IMR-90 (cell line): ENCODE measurements at regions not wholly inside any gene's neighbourhood (a gene's known extent, or its start where the extent isn't known, plus 50 kb on each side); places are given as distances from the start of the nearest gene placed in this dataset.

Experiments
- ATAC-seq: fragments of 200-7000 bp; cut with Tn5 transposase; 2 replicates; pipeline ENCODE4 v1.9.1; 2020; ENCODE audit warnings: low read depth, mild to moderate bottlenecking, moderate library complexity
- BruUV-seq: library from RNA; stranded (reverse); fragments of 400-500 nt; replicated peaks from 2 replicates; lab custom pipeline; 2021; lab: Mats Ljungman, UMichigan
- CTCF ChIA-PET: fragments of 300-600 bp; formaldehyde crosslinking; extraction: SDS; loops from one replicate; lab custom pipeline; 2021; ENCODE audit warnings: antibody characterized with exemption; lab: Yijun Ruan, JAX
- POLR2A ChIA-PET: fragments of 300-600 bp; sonication (Branson Sonifier 250); formaldehyde crosslinking; loops from one replicate; lab custom pipeline; 2022; ENCODE audit warnings: antibody characterized with exemption; ENCODE audit not compliant: unreplicated experiment; lab: Charles Lee
- DNase-seq: peaks from one replicate; pipeline ENCODE4 v3.0.0; 2013
- H2AFZ ChIP-seq: replicated peaks from 2 replicates; pipeline ENCODE3; 2013; ENCODE audit warnings: low read length, mild to moderate bottlenecking; ENCODE audit not compliant: poor library complexity
- H2AK5ac ChIP-seq: 2 replicates; pipeline ENCODE4 v1.6.1; 2013; ENCODE audit warnings: low read depth, low read length, inconsistent platforms
- H2AK9ac ChIP-seq: replicated peaks from 2 replicates; pipeline ENCODE3; 2013; ENCODE audit warnings: mild to moderate bottlenecking, low read depth, low read length, moderate library complexity; ENCODE audit not compliant: poor library complexity
- H2BK120ac ChIP-seq: 2 replicates; pipeline ENCODE4 v1.6.1; 2013; ENCODE audit warnings: low read depth, low read length, inconsistent platforms
- H2BK15ac ChIP-seq: 3 replicates; pipeline ENCODE4 v1.6.1; 2013; ENCODE audit warnings: low read depth, low read length, inconsistent platforms
- H2BK20ac ChIP-seq: 2 replicates; pipeline ENCODE4 v1.6.1; 2013; ENCODE audit warnings: low read depth, mild to moderate bottlenecking, inconsistent platforms, low read length, moderate library complexity
- H2BK5ac ChIP-seq: 2 replicates; pipeline ENCODE4 v1.6.1; 2013; ENCODE audit warnings: mild to moderate bottlenecking, low read depth, low read length, inconsistent platforms; ENCODE audit not compliant: poor library complexity, severe bottlenecking
- H3K14ac ChIP-seq: replicated peaks from 2 replicates; pipeline ENCODE4 v1.6.1; 2013; ENCODE audit warnings: low read depth, low read length, inconsistent platforms
- H3K18ac ChIP-seq: 2 replicates; pipeline ENCODE4 v1.6.1; 2013; ENCODE audit warnings: low read depth, low read length, control low read depth
- H3K23ac ChIP-seq: 2 replicates; pipeline ENCODE4 v1.6.1; 2013; ENCODE audit warnings: low read depth, low read length, inconsistent platforms
- H3K27ac ChIP-seq: 2 replicates; pipeline ENCODE4 v1.5.1; 2013; ENCODE audit warnings: mild to moderate bottlenecking, control low read depth, low read length; ENCODE audit not compliant: insufficient read depth
- H3K27me3 ChIP-seq: 2 replicates; pipeline ENCODE4 v1.6.1; 2013; ENCODE audit warnings: low read length; ENCODE audit not compliant: control insufficient read depth, insufficient read depth
- H3K36me3 ChIP-seq: 2 replicates; pipeline ENCODE4 v1.6.1; 2013; ENCODE audit warnings: low read length, mixed read lengths; ENCODE audit not compliant: control insufficient read depth, insufficient read depth
- H3K4ac ChIP-seq: 2 replicates; pipeline ENCODE4 v1.6.1; 2013; ENCODE audit warnings: low read depth, low read length, inconsistent platforms
- H3K4me1 ChIP-seq: 2 replicates; pipeline ENCODE4 v1.6.1; 2013; ENCODE audit warnings: low read length, mixed read lengths; ENCODE audit not compliant: control insufficient read depth, insufficient read depth
- H3K4me2 ChIP-seq: 2 replicates; pipeline ENCODE4 v1.6.1; 2013; ENCODE audit warnings: low read depth, mild to moderate bottlenecking, control low read depth, low read length, moderate library complexity
- H3K4me3 ChIP-seq: 2 replicates; pipeline ENCODE4 v1.5.1; 2013; ENCODE audit warnings: low read depth, mild to moderate bottlenecking, control low read depth, low read length, moderate library complexity; ENCODE audit not compliant: insufficient read depth
- H3K56ac ChIP-seq: 2 replicates; pipeline ENCODE4 v1.6.1; 2013; ENCODE audit warnings: low read length, inconsistent platforms; ENCODE audit not compliant: insufficient read depth; ENCODE audit errors: extremely low read depth
- H3K79me1 ChIP-seq, 2 experiments: 2 replicates each; pipeline ENCODE4 v1.6.1; 2013; ENCODE audit warnings: low read length in 2 of 2, inconsistent platforms in 1 of 2, low read depth in 1 of 2
- H3K9ac ChIP-seq: 2 replicates; pipeline ENCODE4 v1.6.1; 2013; ENCODE audit warnings: low read depth, low read length, control low read depth
- H3K9me1 ChIP-seq: 2 replicates; pipeline ENCODE4 v1.6.1; 2013; ENCODE audit warnings: low read length, inconsistent platforms; ENCODE audit not compliant: insufficient read depth
- H3K9me3 ChIP-seq: 2 replicates; pipeline ENCODE4 v1.6.1; 2013; ENCODE audit warnings: low read length; ENCODE audit not compliant: control insufficient read depth, insufficient read depth
- H4K20me1 ChIP-seq: 2 replicates; pipeline ENCODE4 v1.6.1; 2013; ENCODE audit warnings: low read length, inconsistent platforms; ENCODE audit not compliant: insufficient read depth
- H4K5ac ChIP-seq: 2 replicates; pipeline ENCODE4 v1.6.1; 2013; ENCODE audit warnings: mild to moderate bottlenecking, low read depth, low read length, control low read depth
- H4K8ac ChIP-seq, 2 experiments: 2 replicates each; pipeline ENCODE4 v1.6.1; 2013; ENCODE audit warnings: low read depth in 2 of 2, low read length in 2 of 2, control low read depth in 1 of 2, inconsistent platforms in 1 of 2
- H4K91ac ChIP-seq: 2 replicates; pipeline ENCODE4 v1.6.1; 2013; ENCODE audit warnings: low read depth, low read length, inconsistent platforms; ENCODE audit not compliant: insufficient read depth
- FOS ChIP-seq: fragments of 150-350 bp; IDR thresholded peaks from 2 replicates; pipeline ENCODE4 v1.6.1; 2016; ENCODE audit warnings: low read depth, low read length
- MAFK ChIP-seq: IDR thresholded peaks from 2 replicates; pipeline ENCODE4 v1.6.1; 2012; ENCODE audit warnings: low read depth, low read length, improper control_type of control experiment
- NFE2L2 ChIP-seq: fragments of 150-350 bp; IDR thresholded peaks from 2 replicates; pipeline ENCODE4 v1.6.1; 2016; ENCODE audit warnings: low read depth, mild to moderate bottlenecking, low read length
- dilution Hi-C: fragments of 300-500 bp; cut with HindIII; formaldehyde crosslinking; loops from one replicate; pipeline ENCODE4 v1.14.3; 2018; ENCODE audit warnings: low sequenced_read_pairs; ENCODE audit not compliant: unreplicated experiment
- in situ Hi-C: fragments of 300-500 bp; cut with MboI; formaldehyde crosslinking; loops from 3 replicates; pipeline ENCODE4 v1.14.3; 2019; ENCODE audit warnings: low sequenced_read_pairs, inconsistent platforms, mixed read lengths
- intact Hi-C: fragments of 100-400 bp; cut with micrococcal nuclease; formaldehyde crosslinking; loops from 2 replicates; pipeline ENCODE4 v1.10.0; 2022

GRCh38 chr9:78788101-78788500, 491.2 kb downstream of the PSAT1 start:
- no peak overlapping the region for H3K4me3 ChIP-seq
- POLR2A ChIA-PET, result no interaction called here
- no peak overlapping the region for H3K4me2 ChIP-seq
- H3K4me1 ChIP-seq, result peaks cover 3% of the 10 kb centered on the region; the same call in 1 of the 2 replicates
- no peak overlapping the region for H2AK9ac ChIP-seq
- no peaks in the 10 kb centered on the region for H3K79me1 ChIP-seq
- H3K14ac ChIP-seq, result no peak overlapping the region
- H2BK15ac ChIP-seq, result no peak overlapping the region
- no peak for TF ChIP-seq MAFK
- no peak for TF ChIP-seq NFE2L2
- TF ChIP-seq FOS, result 0 out of 2 replicates have a peak, but pooled peaks have one; percentile 27
- no peak overlapping the region for H2BK5ac ChIP-seq
- dilution Hi-C loops, result no loop called here
- H4K8ac ChIP-seq, result peak overlapping the region in 1 of 2 experiments; percentile 76; a peak in 3 of 4 replicates
- DNase-seq (peak; percentile 71), ATAC-seq (peak; percentile 78)
- CTCF ChIA-PET, result interaction anchor here (0.5 kb wide), 1 partner anchor 11 kb away, joined by 4 read pairs; no protein-coding TSS in a partner anchor
- H2BK20ac ChIP-seq, result no peak overlapping the region
- H2AK5ac ChIP-seq, result no peak overlapping the region
- in situ Hi-C loops, result no loop called here
- no peak overlapping the region for H3K56ac ChIP-seq
- H3K9ac ChIP-seq, result no peak overlapping the region
- no peak overlapping the region for H3K27ac ChIP-seq
- H3K36me3 ChIP-seq, result no peaks in the 10 kb centered on the region
- no peaks in the 10 kb centered on the region for H4K20me1 ChIP-seq
- H3K18ac ChIP-seq, result no peak overlapping the region
- no TSS peak for BruUV-seq
- peak overlapping the region; percentile 95; the same call in 1 of the 2 replicates for H2BK120ac ChIP-seq
- H4K91ac ChIP-seq, result no peak overlapping the region; the same call in 1 of the 2 replicates
- H3K23ac ChIP-seq, result no peak overlapping the region
- H4K5ac ChIP-seq, result no peak overlapping the region
- no peaks in the 10 kb centered on the region for H3K27me3 ChIP-seq
- no peak overlapping the region; the same call in 1 of the 2 replicates for H3K4ac ChIP-seq
- H3K9me1 ChIP-seq, result 0 out of 2 replicates have a peak, but pooled peaks cover 2% of the 10 kb centered on the region
- no peak overlapping the region for H2AFZ ChIP-seq
- intact Hi-C loops, result no loop called here
- H3K9me3 ChIP-seq, result no peaks in the 10 kb centered on the region; the same call in 1 of the 2 replicates
